D721Med (cell line): ENCODE measurements at regions not wholly inside any gene's neighbourhood (a gene's known extent, or its start where the extent isn't known, plus 50 kb on each side); places are given as distances from the start of the nearest gene placed in this dataset.

Experiments
- DNase-seq: peaks from one replicate; pipeline ENCODE4 v3.0.0; 2011; ENCODE audit warnings: low spot score; ENCODE audit not compliant: insufficient read length
- FAIRE-seq: peaks from 2 replicates; lab custom pipeline; 2011; peaks lifted over from hg19 to GRCh38; lab: Jason Lieb, UNC
- TF ChIP-seq, protein P1 (sequence below): IDR thresholded peaks from 2 replicates; pipeline ENCODE4 v1.5.1; 2012; ENCODE audit warnings: mild to moderate bottlenecking, control low read depth; ENCODE audit not compliant: insufficient read depth; ENCODE audit errors: missing control alignments

DNA sequence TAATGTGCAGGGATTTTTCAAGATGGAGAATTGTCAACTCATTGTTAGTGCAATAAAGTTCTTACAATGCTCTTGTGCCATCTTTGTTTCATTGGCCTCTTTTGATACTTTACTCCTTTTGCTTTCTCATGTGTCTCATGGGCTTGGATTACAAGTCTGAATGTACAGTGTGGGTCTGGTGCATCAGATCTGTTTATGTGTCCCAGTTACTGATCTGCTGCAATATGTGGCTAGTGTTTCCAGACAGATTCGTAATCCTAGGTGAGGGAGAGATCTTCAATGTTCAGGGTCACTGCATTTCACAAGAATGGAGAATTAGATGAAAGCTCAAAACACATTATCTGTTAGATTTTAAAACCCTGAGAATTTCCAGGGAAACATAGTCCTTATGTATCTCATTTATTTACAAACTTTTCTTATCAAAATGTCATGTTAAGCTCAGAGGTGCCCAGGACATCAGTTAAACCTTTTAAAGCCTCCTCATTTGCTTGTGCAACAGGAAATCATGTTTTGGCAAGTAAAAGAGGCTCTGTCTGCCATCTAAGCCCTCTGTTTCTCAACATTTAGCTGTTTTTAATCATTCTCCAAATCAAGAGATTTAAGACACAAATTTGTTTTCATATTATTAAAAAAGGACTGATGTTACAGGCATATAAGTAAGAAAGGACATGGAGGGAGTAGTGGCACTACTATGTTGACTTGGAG is 108.1 kb downstream of the NUP35 start:
- FAIRE-seq (no peak), DNase-seq (no peak)
- TF ChIP-seq, protein P1, sequence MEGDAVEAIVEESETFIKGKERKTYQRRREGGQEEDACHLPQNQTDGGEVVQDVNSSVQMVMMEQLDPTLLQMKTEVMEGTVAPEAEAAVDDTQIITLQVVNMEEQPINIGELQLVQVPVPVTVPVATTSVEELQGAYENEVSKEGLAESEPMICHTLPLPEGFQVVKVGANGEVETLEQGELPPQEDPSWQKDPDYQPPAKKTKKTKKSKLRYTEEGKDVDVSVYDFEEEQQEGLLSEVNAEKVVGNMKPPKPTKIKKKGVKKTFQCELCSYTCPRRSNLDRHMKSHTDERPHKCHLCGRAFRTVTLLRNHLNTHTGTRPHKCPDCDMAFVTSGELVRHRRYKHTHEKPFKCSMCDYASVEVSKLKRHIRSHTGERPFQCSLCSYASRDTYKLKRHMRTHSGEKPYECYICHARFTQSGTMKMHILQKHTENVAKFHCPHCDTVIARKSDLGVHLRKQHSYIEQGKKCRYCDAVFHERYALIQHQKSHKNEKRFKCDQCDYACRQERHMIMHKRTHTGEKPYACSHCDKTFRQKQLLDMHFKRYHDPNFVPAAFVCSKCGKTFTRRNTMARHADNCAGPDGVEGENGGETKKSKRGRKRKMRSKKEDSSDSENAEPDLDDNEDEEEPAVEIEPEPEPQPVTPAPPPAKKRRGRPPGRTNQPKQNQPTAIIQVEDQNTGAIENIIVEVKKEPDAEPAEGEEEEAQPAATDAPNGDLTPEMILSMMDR, result no peak

DNA sequence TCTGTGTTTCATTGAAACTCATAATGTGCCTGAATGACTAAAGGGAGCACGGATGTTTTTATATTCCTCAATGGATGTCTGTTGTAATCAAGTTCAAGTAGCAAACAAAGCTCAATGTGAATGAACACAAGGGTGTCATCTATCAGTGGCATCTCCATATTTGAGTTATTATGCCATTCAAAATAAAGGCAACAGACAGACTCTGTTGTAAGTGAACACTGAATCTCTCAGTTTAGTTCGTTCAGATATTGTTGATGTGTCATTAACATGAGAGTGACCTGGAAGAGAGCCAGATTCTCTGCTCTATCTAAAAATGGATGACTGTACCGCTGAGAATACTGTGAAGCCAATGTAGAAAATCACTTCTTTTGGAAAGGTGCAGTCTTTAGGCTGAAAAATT is 118.7 kb downstream of the NUP35 start:
- FAIRE-seq (no peak), DNase-seq (no peak)
- TF ChIP-seq, protein P1, result no peak

DNA sequence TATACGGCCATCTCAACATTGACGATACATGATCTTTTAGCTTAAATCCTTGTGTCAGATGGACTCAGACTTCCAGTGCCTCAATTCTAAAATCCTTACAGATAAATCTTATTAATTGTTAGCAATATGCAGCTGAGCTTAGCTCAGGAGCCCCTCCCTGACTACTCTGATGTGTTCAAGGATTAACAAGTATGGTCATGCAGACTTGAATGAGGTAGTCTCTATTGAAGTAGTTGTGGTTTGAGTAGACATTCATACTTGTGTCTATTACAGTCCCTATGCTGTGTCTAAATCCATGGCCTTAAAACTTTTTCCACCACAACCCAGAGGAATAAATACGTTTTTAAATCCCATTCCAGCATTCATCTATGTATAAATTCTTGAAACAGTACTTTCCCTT is 119.5 kb downstream of the NUP35 start:
- DNase-seq (no peak), FAIRE-seq (peak; percentile 92)
- TF ChIP-seq, protein P1, result no peak

DNA sequence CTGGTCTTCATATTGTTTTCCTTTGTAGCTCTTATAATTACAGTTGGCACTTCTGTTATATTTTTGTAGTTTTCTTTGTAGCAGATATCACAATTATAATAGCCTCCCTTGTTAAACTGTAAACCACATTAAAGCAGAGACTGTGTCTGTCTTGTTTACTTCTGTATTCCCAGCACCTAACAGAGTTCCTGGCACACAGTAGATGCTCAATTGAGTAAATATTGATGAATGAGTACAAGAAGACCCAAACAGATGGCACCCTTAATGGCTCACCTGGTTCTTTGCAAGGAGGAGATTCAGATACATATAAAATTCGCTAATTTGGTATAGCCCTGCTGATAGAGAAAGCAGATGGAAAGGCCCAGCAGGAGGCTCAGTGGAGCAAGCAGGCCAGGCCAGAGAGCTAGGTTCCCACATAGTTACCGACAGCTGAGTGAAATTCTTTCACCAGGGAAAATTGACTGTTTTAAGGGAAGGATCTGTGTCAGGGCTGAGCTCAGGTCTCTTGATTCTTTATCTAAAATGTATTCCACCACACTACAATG is 120.1 kb downstream of the NUP35 start:
- FAIRE-seq (no peak), DNase-seq (no peak)

DNA sequence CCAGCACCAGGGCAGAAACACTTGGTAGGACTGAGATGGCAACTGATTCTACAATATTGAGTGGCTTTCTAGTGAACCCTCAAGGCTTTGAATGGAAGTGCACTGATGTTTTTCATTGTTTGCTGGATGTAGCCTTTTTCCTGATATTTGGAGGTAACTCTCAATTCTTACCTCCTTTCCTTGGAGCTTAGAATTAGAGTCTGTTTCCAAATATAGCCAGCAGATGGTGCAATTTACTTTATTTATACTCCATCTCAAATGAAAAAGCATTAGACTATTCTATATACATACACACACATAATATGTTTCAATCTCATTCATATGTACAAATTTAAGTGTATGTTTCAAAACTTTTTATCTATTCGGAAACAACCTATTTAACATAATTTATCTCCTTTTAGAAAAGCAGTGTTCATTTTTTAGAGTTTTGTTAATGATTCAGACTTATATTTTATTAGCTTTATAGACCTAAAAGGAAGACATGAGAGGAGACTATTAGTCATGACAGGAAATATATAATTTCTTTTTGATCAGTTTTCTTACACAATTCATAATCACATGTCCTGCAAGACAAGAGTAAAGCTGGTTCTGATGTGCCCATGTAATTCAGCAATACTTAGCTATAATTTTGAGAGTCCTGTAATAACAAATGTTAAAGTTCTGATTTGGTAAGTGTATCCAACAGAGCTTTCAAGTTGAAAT is 124.8 kb downstream of the NUP35 start:
- peak; percentile 90 for FAIRE-seq
- no peak for DNase-seq
- TF ChIP-seq, protein P1, result peak; percentile 76

More for the DNA sequence above, 120.1 kb downstream of the NUP35 start:
- TF ChIP-seq, protein P1, result no peak

DNA sequence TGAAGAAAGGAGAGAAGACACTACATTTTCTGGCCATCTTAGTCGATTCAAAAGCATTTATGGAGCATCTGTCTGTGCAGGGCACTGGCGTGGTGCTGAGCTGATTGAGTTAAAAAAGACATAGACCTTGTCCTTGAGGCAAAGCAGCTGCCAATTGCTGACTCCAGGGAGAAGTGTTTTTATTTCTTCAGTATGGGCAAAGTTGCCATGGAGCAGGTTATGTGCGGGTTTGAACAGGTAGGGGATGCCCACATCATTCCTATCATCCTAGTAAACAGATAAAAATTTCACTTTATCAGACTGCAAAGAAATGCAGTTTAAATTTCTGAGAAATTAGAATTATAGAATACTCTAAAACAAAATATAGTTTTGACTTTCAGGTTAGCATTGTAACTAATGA is 125.8 kb downstream of the NUP35 start:
- FAIRE-seq, result no peak
- DNase-seq, result no peak
- TF ChIP-seq, protein P1, result no peak
